Islet precursor cell (in vitro differentiated cells): ENCODE measurements at regions not wholly inside any gene's neighbourhood (a gene's known extent, or its start where the extent isn't known, plus 50 kb on each side); places are given as distances from the start of the nearest gene placed in this dataset.
"Not testable (repeated sequence)": the region's sequence is repeated elsewhere in the genome, so short reads cannot be mapped to it uniquely, and the experiment has no call there.

Source experiments
- DNase-seq: peaks from one replicate; pipeline ENCODE4 v3.0.0-alpha.2; 2018

DNA sequence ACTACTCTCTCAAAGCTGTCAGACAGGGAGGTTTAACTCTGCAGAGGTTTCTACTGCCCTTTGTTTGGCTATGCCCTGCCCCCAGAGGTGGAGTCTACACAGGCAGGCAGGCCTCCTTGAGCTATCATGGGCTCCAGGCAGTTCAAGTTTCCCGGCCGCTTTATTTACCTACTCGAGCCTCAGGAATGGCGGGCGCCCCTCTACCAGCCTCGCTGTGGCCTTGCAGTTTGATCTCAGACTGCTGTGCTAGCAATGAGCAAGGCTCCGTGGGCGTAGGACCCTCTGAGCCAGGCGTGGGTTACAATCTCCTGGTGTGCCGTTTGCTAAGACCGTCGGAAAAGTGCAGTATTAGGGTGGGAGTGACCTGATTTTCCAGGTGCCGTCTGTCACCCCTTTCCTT lies 124.3 kb downstream of the PTCHD1 start:
- DNase-seq: not testable (repeated sequence)

DNA sequence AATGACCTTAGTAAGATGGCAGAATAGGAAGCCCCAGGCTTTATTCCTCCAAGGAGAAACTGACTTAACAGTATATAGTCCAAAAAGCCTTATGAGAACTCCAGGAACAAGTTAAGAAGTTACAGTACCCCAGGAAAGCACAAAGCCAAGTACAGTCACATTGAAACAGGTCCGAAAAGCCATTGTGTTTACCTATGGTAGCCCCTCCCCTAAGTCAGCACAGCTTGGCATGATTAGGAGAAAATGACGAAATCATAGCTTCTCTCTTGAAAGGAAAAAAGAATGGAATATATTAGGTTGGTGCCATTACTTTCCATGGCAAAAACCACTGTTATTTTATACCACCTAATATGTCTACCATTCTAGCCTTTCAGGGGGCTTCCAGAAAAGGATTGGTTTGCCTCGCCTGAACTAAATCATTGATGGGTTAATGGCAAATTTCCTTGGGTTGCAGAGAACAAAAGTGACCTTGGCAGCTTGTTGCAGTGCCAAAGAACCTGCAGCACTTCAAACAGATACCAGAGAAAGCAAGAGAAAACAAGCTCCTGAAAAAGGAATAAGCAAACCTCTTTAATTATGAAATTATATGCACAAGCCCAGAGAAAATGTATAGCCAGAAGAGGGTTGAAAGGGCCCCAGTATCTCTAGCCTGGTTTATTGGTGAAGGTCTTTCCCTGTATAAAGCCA lies 130.6 kb downstream of the PTCHD1 start:
- no peak for DNase-seq

DNA sequence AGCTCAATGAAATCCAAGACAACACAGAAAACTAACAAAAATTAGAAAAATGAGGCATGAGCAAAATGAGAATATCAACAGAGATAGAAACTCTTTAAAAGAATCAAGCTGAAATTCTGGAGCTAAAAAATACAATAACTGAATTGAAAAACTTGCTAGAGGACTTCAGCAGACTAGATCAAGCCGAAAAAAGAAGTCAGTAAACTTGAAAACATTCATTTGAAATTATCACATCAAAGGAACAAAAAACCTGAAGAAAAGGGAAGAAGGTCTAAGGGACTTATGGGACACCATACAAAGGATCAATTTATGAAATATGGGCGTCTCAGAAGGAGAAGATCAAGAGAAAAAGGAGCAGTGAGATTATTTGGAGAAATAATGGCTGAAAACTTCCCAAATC lies 131.3 kb downstream of the PTCHD1 start:
- DNase-seq: no peak

DNA sequence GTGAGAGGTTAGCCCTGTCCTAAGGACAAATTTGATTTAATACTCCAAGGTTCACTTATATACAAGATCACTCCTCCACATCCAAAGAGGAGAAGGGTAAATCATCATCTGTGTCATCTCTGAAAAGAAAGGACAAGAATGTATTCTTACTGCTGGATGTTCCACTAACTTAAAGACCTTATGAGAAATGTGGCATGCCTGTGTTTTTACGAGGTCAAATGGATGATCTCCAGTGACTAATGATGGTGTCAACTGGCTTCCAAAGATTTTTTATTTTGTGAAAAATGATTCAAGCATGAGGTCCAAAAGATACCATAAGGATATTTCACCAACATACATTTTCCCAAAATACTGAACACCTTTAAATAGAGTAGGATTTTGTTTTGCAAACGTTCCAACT lies 143.4 kb downstream of the PTCHD1 start:
- DNase-seq: no peak

DNA sequence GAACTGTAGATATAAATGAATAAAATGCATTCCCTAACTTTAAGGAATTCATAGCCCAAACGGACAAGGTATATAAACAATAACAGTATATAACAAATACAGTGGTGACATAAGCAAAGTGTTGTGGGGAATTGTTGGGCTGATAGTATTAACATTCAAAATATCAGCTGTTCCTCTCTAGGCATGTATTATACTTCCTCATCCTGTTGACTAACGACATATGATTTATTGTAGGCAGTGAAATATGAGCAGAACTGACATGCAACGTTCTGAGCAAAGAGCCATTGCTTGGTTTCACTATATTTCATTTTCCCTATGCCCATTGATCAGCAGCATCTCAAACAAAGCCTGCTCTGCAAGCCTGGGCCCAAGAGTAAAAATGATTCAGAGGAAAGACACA lies 143.9 kb downstream of the PTCHD1 start:
- no peak for DNase-seq

DNA sequence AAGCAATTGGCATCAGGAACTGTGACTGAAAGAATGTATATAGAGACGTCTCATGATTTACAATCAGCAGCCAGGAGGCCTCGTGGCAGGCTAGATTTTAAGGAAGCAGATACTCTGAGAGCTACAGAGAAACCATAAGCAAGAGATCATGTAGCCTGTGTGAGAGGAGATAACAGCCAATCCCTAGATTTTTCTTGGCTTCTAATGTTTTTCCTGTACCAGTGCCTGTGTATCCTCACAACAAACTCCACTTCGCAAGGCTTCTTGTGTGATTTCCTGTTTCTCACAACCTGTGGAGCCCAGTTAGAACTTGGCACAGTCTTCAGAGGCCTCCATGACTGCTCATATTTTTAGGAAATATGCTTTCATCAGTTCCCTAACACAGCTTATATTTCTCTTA lies 147.9 kb downstream of the PTCHD1 start:
- no peak for DNase-seq

DNA sequence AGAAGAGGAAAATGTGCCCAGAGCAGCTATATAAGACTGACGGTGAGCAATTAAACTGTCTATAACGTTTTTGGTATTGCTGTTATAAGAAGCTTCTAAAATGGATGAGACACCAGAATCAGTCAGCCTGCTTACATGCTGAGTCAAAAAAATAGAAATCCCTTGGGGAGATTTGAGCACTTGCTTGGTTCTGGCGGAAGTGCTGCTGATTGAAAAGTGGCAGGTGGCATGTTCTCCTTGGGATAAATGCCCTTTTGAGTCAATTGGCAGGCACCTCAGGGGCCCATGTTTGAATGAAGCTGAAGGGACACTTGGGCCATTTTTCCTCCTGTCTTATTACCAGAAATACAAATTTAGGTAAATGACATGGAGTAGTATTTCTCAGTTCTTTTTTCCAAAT lies 148.7 kb downstream of the PTCHD1 start:
- DNase-seq: no peak

DNA sequence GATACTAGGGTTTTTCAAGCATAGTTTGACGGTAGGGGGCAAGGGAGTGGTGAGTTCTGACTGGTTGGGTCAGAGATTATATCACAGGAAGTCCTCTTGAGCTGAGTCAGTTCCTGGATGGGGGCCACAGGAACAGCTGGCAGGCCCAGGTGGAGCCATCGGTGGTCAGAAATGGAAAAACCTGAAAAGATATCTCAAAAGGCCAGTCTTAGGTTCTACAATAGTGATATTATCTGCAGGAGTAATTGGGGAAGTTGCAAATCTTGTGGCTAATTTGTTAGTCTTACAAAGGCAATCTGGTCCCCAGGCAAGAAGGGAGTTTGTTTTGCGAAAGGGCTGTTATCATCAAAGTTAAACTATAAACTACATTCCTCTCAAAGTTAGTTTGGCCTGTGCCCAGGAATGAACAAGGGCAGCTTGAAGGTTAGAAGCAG lies 159.3 kb downstream of the PTCHD1 start:
- no peak for DNase-seq

DNA sequence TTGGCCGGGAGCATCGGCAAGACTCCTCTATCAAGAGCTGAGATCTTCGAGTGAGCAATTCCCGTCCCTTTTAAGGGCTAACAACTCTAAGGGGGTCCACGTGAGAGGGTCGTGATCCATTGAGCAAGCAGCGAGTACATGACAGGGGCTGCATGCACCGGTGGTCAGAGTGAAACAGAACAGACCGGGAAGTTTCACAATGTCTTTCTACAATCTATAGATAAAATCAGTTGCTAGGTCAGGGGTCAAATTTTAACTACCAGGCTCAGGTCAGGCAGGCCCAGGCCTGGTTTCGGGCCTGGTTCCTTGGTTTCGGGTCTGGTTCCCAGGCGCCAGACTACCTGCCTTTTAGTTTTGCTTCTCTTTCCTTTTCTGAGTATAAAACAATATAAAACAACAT lies 160.1 kb downstream of the PTCHD1 start:
- peak; percentile 71 for DNase-seq

DNA sequence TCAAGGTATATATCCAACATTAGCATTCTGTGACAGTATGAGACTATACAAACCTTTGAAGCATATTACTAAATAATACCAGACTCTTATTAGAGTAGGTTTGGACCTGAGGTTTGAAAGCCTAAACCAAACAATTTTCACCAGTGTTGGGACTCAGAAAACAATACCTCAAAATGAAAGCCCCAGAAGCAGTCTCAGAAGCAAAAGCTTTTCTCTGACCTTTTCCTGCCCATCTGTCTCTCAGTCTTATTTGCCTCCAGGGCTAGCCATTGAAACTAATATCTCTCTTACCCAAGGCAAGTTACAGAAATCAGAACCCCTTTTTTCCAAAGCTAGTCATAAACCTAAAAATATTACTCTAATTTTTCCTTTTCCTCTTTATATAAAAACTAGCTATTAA lies 163.3 kb downstream of the PTCHD1 start:
- no peak for DNase-seq

DNA sequence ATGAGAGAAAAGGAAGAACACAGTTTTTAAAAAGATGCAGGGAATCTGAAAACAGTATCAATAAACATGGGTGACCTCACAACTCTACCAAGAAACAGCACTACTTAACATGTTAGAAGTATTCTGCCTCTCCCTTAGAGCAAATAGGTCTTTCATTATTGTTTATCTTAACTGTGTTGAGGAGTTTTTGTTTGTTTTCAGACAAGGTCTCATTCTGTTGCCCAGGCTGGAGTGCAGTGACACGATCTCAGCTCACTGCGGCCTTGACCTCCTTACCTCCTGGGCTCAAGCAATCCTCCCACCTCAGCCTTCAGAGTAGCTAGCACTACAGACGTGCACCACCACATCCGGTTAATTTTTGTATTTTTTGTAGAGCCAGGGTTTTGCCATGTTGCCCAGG lies 165.3 kb upstream of the PRDX4 start:
- DNase-seq: no peak

DNA sequence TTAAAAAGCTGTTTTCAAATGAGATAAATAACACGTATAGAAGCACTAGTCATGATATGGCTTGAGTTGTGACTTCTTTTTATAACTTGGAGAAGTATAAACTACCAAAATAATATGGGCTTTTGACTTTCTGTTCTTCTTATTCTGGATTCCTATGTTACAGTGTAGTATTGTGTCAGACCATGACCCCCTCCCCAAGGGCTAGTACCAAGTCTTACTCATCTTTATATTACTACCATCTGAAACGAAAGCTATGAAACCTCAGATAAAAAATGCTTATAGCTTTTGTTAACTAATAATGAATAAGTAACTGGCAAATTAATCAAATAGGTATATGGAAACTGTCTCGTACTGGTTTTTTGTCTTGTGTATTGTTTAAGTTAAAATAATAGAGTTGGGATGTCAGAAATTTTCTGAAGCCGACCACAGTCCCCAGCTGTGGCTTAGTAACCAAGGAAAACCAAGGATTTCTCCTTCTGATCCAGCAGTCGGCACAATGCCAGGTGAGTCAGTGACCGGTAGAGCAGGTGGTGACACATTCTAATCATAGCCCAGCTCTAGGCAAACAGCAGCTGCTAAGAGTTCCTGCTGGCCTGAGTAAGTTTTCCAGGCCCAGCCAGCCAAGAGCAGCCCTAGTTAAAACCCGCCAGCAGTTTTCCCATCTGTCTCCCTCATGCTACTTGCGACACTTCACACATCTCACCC lies 163.3 kb upstream of the PRDX4 start:
- peak; percentile 96 for DNase-seq

DNA sequence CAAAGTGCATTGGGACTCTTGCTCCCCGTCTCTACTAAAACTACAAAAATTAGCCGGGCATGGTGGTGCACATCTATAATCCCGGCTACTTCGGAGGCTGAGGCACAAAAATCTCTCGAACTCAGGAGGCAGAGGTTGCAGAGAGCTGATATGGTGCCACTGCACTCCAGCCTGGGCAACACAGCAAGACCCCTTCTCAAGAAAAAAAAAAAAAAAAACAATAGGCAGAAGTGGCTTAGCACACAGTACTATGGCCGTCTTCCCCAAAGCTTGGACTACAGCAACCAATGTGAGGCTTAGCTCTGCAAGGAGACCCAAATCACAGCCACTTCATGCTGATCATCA lies 162.8 kb upstream of the PRDX4 start:
- no peak for DNase-seq

DNA sequence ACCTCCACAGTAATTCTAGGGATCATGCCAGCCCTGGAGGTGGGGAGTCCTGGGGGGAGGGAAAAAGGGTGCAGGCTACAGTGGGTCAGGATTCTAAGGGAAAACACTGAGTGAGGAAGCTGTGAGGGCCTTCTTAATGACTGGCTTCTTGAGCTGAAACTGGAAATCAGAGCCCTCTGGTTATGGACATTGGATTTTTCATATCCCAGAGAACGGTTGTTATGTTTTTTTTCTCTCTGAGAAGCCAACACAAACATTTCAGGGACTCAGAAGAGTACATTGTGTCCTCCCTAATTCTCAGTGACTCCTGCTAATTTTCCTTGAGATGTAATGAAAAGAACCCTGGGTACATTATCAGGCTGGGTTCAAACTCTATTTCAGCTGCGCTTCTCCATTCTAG lies 162.4 kb upstream of the PRDX4 start:
- no peak for DNase-seq

DNA sequence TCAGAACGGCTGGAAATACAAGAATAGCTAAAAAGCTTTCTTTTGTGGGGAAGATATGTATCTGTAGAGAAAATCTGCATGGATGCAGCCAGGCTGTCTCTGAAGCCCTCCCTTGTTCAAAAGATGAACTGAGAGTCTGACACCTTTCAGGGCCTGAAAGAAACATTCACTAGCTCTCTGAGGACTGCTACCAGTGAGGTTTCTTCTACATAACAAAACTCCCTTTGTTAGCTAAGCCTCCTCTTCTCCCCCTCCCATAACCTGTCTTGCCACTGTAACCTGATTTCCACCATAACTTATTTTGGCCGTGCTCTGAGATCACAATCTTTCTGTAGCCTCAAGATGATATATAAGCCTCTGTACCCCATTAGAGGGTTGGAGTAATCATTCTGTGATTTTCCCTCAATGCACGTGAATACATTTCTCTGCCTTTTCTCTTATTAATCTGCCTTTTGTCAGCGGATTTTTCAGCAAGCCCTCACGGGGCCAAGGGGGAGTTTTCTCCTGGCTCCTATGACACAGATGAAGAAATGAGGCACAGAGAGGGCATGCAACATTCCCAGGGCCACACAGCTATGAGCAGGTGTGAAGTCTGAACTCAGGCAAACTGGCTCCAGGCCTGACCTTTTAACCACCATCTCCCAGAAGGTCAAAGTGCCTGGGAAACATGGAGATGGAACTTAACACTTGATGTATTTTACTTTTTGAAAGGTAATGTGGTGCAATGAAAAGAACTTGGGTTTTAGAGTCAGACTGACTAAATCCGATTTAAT lies 161.6 kb upstream of the PRDX4 start:
- DNase-seq: peak; percentile 73

DNA sequence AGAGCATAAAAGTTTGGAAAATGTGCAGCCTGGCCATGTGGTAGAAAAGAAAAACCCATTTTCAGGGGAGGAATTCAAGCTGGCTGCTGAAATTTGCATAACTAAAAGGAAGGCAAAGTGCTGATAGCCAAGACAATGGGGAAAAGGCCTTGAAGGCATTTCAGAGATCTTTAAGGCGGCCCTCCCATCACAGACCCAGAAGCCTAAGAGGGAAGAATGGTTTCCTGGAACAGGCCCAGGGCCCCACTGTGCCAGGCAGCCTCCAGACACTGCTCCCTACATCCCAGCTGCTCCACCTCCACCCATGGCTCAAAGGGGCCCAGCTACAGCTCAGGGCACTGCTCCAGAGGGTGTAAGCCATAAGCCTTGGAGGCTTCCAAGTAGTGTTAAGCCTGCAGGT lies 158.0 kb upstream of the PRDX4 start:
- no peak for DNase-seq

DNA sequence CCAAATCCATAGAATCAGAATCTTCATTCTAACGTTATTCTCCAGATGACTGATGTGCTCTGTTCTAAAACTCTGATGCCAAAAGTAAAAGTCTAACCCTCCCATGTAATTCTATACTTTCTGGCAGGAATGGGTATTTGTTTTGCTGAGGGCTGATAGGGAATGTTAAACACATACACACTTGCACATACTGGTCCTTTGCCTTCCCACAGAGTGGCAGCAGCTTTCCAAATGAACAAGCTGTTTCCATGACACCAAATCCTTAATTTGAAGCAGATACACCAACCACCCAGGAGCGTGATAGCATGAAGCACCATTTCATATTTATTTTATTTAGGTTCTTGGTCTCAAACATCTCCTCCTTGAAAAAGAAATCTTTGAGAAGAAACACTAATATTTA lies 155.5 kb upstream of the PRDX4 start:
- no peak for DNase-seq

DNA sequence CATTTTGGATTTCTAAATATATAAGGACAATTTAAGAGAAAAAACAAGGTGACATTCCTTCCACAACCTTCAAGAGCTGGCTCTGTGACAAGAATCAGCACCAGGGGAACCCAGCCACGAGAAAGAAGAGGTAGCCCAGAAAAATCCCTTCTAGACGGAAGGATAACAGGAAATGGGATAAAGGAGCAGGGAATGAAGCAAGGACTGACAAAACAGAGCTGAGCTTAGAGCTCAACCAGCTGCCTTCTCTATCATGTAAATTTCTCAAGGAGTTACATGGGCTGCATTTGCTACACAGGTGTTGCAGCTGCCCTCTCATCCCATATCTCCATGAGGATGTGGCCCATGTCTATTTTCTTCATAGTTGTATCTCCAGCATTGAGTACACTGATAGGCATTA lies 154.2 kb upstream of the PRDX4 start:
- DNase-seq: no peak

DNA sequence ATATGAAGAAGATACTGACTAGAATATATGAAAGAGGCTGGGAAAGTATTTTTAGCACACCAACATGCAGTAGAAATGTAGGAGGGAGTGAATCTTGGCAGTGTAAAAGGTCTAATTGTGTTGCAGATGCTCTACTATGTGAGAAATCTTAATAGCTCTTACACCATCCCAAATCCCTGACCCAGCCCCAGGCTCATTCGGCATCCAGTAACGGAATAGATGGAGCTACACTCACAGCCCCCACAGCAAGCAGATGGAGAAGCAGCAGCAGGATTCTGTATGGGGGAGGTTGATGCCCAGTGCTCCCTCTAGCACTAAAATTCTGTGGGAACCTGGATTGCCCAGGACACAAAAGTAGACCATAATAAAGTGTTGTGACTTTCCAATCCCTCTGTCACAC lies 153.2 kb upstream of the PRDX4 start:
- DNase-seq: no peak

DNA sequence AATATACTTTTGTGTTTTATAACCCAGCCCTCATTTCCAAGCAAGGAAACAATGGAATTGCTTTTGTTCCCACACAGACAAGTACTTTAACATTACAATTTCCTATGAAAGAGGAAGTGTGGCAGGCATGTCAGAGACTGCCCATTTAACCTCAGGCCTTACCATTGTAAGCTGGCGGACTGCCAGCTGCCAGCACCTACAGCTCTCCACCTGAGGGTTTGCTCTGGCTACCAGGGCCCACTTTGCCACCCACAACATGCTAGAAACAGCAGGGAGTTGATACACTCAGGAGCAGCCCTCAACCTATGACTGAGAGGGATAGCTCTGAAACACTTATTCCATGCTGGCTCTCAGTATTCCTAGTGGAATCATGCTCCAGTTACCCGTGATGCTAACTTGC lies 152.3 kb upstream of the PRDX4 start:
- no peak for DNase-seq

DNA sequence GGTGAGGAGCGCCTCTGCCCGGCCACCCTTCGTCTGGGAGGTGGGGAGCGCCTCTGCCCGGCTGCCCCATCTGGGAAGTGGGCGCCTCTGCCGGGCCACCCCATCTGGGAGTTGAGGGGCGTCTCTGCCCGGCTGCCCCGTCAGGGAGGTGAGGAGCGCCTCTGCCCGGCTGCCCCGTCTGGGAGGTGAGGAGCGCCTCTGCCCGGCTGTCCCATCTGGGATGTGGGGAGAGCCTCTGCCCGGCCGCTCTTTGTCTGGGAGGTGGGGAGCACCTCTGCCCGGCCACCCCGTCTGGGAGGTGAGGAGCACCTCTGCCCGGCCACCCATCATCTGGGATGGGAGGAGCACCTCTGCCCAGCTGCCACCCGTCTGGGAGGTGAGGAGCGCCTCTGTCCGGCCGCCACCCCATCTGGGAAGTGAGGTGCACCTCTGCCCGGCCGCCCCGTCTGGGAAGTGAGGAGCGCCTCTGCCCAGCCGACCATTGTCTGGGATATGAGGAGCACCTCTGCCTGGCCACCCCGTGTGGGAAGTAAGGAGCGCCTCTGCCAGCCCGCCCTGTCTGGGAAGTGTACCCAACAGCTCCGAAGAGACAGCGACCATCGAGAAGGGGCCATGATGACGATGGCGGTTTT lies 144.2 kb upstream of the PRDX4 start:
- DNase-seq: not testable (repeated sequence)

DNA sequence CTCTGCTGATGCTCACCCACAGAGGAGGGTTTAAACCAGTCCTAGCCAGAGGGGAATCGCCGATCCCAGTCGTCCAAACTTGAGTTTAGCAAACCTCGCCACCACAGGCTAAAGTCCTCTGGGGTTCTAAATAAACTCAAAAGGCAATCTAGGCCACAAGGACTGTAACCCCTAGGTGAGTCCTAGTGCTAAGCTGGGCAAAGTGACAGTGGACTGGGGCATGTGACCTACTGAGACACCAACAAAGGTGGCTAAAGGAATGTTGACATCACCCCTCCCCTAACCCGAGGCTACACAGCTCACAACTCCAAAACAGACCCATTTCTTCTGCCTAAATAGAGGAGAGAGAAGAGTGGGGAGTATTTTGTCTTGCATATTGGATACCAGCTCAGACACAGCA lies 142.8 kb upstream of the PRDX4 start:
- DNase-seq: no peak

DNA sequence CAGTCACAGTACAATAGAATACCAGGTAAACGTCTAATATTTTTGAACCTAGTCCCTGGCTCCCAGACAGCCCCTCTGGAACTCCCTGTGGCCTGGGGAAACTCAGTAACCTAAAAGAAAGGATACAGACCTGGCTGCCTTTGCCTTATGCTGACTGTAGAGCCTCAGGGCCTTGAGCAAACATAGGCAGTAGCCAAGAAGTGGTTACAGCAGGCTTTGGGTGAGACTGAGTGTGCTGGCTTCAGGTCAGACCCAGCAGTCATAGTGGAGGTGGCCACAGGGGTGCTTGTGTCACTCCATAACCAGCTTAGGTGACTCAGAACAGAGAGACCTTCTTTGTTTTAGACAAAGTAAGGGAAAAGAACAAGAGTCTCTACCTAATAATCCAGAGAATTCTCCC lies 141.8 kb upstream of the PRDX4 start:
- peak; percentile 73 for DNase-seq

DNA sequence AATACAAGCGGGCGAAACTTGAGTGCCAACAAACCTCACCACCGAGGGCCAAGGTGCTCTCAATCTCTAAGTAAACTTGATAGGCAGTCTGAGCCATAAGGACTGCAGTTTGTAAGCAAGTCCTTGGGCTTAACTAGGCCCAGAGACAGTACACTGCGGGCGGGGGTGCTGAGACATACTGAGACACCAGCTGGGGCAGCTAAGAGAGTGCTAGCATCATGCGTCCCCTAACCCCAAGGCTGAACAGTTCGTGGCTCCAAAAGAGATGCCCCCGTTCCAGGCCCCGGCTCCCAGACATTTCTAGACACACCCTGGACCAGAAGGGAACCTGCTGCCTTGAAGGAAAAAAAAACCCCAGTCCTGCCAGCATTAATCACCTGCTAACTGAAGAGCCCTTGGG lies 126.8 kb upstream of the PRDX4 start:
- no peak for DNase-seq
